Fibroblast of pulmonary artery (primary cell): ENCODE measurements at regions not wholly inside any gene's neighbourhood (a gene's known extent, or its start where the extent isn't known, plus 50 kb on each side); places are given as distances from the start of the nearest gene placed in this dataset.

Experiments used
- DNase-seq: peaks from one replicate; pipeline ENCODE4 v3.0.0-alpha.2; 2010; ENCODE audit warnings: low read depth
- H3K4me3 ChIP-seq: replicated peaks from 2 replicates; pipeline ENCODE4 v1.5.1; 2011; ENCODE audit warnings: low read depth, mild to moderate bottlenecking, control low read depth, low read length, moderate library complexity
- TF ChIP-seq, protein P1 (sequence below): IDR thresholded peaks from 2 replicates; pipeline ENCODE4 v1.5.1; 2011; ENCODE audit warnings: mild to moderate bottlenecking, control low read depth, low read length, inconsistent platforms; ENCODE audit errors: missing control alignments

DNA sequence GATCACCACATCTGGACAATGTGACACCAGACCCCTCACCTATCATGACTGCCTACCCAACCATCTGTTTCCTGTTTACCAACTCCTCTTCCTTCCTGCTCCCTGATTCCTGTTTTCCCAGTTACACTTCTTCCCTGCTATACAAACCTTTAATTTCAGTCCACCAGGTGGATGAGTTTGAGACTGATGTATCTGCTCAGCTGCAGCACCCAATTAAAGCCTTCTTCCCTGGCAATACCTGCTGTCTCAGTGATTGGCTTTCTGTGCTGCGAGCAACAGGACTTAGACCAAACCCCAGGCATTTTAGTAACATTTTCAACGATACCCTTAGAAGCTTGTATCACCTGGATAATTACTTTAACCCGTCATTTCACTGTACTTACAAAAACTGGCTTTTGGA, 968.2 kb upstream of the NR2F2 start:
- no peak for DNase-seq
- TF ChIP-seq, protein P1, sequence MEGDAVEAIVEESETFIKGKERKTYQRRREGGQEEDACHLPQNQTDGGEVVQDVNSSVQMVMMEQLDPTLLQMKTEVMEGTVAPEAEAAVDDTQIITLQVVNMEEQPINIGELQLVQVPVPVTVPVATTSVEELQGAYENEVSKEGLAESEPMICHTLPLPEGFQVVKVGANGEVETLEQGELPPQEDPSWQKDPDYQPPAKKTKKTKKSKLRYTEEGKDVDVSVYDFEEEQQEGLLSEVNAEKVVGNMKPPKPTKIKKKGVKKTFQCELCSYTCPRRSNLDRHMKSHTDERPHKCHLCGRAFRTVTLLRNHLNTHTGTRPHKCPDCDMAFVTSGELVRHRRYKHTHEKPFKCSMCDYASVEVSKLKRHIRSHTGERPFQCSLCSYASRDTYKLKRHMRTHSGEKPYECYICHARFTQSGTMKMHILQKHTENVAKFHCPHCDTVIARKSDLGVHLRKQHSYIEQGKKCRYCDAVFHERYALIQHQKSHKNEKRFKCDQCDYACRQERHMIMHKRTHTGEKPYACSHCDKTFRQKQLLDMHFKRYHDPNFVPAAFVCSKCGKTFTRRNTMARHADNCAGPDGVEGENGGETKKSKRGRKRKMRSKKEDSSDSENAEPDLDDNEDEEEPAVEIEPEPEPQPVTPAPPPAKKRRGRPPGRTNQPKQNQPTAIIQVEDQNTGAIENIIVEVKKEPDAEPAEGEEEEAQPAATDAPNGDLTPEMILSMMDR: no peak
- H3K4me3 ChIP-seq: no peak overlapping the region

DNA sequence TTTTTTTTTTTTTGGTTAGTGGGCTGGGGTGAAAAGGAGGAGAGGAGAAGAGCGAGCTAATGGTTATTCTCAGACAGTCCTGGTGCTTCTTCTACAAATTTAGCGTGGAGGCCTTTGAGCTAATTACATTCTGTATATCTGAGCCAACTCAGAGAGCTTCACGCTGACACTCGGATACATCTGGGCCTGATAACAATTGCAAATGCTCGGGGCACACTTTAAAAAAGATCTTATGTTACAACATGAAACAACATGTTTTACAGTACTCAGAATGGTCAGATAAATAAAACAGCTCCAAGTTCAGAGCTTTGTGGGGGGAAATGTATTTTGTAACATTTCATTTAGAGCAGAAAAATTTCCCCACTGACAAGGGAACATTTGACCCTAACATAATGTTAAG, 966.9 kb upstream of the NR2F2 start:
- H3K4me3 ChIP-seq: no peak overlapping the region
- no peak for DNase-seq

DNA sequence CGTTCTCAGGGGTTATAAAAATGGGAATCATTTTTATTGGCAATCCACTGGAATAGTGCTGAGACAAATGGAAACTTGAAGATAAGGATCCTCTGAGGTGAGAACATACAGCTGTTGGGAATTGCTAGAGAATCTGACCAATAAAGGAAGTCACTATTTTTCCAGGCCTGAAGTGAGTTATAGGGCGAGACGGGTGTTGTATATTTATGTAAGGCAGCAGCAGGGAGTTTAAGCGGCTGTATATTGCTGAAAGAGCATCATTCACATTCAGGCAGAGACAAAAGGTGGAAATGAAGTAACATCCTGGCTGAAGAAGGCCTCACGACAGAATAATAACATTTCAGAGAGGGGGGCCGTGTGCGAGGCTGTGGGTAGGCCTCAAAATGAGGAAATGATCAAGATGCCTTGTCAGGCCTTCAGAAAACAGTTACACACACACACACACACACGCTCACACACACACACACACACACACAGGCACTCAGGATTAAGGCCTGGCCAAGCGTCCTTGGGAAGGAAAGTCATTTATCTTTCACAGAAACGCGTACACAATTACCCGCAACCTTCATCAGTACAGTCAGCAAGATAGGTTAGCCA, 964.9 kb upstream of the NR2F2 start:
- DNase-seq: peak; percentile 97
- no peak overlapping the region for H3K4me3 ChIP-seq
- TF ChIP-seq, protein P1: no peak

More for the DNA sequence above, 966.9 kb upstream of the NR2F2 start:
- TF ChIP-seq, protein P1: no peak

DNA sequence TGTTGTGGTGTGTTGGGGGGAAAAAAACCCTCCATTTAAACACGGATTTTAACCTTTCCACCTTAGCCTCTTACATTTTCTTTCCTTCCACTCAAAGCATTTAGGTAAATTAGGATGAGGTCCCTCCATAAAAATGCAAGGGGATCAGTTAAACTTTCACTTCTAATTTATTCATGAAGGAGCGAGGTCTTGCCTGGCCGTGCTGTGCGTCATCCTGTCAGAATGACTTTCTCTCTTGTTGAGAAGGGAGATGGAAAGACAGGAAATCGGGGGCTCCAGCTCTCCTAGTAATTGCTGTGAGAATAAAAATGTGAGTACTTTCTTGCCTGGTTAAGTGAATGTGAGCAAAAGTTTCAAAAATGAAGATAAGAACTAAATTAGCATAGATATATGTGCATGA, 962.3 kb upstream of the NR2F2 start:
- TF ChIP-seq, protein P1: no peak
- H3K4me3 ChIP-seq: no peak overlapping the region

DNA sequence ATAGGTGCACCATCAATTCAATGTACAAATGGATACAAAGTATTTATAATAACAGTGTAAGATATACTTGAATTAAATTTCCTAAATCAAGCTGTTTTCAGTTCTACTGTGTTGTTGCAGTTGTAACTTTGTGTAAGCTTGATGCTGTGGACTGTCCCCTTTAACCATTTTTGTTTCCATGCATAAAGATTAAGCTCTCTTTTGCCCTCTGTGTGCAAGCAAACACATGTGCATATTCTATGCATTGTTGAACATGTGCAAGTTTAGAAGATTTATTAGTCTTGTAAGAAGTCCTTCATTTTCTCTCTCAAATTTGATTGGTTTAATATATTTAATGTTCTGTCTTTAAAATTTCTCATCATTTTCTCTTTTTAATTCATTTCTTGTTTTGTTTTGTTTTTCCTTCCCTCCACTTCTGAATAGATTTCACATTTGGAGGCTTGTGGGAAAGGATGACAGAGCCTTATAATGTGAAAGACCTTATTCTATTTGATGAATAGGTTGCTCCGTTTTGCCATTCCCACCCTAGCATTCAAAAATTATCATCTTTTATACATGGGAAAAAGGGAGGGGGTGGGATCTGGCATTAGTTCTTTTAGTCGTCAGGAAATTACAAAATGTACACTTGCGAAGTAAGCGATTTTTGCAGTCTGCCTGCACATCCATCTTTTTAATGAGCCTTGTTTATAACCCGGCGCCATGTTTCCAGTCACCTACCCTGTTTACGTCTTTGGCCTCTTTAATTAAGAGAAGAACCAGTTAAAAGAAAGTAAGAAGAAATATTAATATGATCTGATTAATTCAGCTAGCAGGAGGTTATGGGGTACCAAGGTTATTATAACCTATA, 961.5 kb upstream of the NR2F2 start:
- no peak for DNase-seq
- no peak overlapping the region for H3K4me3 ChIP-seq
- TF ChIP-seq, protein P1: no peak

More for the DNA sequence above, 962.3 kb upstream of the NR2F2 start:
- DNase-seq: peak; percentile 40

DNA sequence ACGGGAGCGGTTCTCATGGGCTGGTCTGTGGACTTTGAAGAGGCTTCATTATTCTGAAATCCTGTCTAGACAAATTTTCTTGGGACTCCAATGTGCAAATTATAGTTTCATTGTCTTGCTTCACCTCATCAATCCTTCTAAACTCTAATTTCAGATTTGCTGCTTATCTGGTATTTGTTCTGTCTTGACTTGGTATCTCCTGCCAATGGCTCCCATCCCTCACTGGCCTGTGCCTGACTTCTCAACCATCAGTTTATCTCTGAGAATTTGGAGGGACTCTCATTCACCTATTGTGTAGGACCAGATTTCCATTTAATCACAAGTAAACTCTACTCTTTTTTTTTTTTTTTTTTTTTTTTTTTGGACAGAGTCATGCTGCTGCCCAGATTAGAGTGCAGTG, 960.2 kb upstream of the NR2F2 start:
- no peak overlapping the region for H3K4me3 ChIP-seq
- TF ChIP-seq, protein P1: no peak
- DNase-seq: no peak
